A673 (cell line): ENCODE measurements at regions not wholly inside any gene's neighbourhood (a gene's known extent, or its start where the extent isn't known, plus 50 kb on each side); places are given as distances from the start of the nearest gene placed in this dataset.

Source experiments
- CTCF ChIP-seq: fragments of 300-800, 200-600 bp; sonication (generic); conservative IDR thresholded peaks from 2 replicates; pipeline ENCODE4 v1.5.1; 2017; ENCODE audit warnings: low read depth, mild to moderate bottlenecking, antibody characterized with exemption, low read length, moderate library complexity, mixed read lengths
- EZH2 ChIP-seq: fragments of 200-600 bp; sonication (generic); IDR thresholded peaks from 2 replicates; pipeline ENCODE4 v1.6.1; 2017; ENCODE audit warnings: borderline replicate concordance, low read depth, mild to moderate bottlenecking, mixed read lengths, antibody characterized with exemption, low read length; ENCODE audit not compliant: poor library complexity, severe bottlenecking

GRCh38 chr2:88247531-88247930, 77.4 kb downstream of the THNSL2 start:
- TF ChIP-seq EZH2 (no peak), CTCF (no peak)
